Astrocyte (in vitro differentiated cells and primary cell): ENCODE measurements at regions not wholly inside any gene's neighbourhood (a gene's known extent, or its start where the extent isn't known, plus 50 kb on each side); places are given as distances from the start of the nearest gene placed in this dataset.

Experiments
- DNase-seq: peaks from one replicate; pipeline ENCODE4 v3.0.0-alpha.2; 2010; ENCODE audit warnings: low read depth
- FAIRE-seq: peaks from 2 replicates; lab custom pipeline; 2011; peaks lifted over from hg19 to GRCh38; lab: Jason Lieb, UNC
- H2AFZ ChIP-seq: 2 replicates; pipeline ENCODE4 v1.6.0; 2012; ENCODE audit warnings: low read depth, low read length, inconsistent platforms
- H3K27ac ChIP-seq: 2 replicates; pipeline ENCODE4 v1.5.1; 2011; ENCODE audit warnings: low read depth, low read length, inconsistent platforms
- H3K27me3 ChIP-seq: 2 replicates; pipeline ENCODE4 v1.6.0; 2011; ENCODE audit warnings: low read length, inconsistent platforms; ENCODE audit not compliant: insufficient read depth
- H3K36me3 ChIP-seq: 2 replicates; pipeline ENCODE4 v1.5.1; 2011; ENCODE audit warnings: low read length, inconsistent platforms; ENCODE audit not compliant: insufficient read depth
- H3K4me1 ChIP-seq: 2 replicates; pipeline ENCODE4 v1.5.1; 2011; ENCODE audit warnings: low read length, inconsistent platforms; ENCODE audit not compliant: insufficient read depth
- H3K4me2 ChIP-seq: 2 replicates; pipeline ENCODE4 v1.6.0; 2012; ENCODE audit warnings: low read length, inconsistent platforms
- H3K4me3 ChIP-seq: 2 replicates; pipeline ENCODE4 v1.5.1; 2011; ENCODE audit warnings: low read depth, mild to moderate bottlenecking, low read length, inconsistent platforms; ENCODE audit not compliant: insufficient read depth
- H3K79me2 ChIP-seq: 2 replicates; pipeline ENCODE4 v1.6.0; 2012; ENCODE audit warnings: mild to moderate bottlenecking, low read length, inconsistent platforms; ENCODE audit not compliant: insufficient read depth
- H3K9ac ChIP-seq: 2 replicates; pipeline ENCODE4 v1.6.0; 2012; ENCODE audit warnings: mild to moderate bottlenecking, low read length, inconsistent platforms
- H3K9me3 ChIP-seq: 2 replicates; pipeline ENCODE4 v1.5.1; 2012; ENCODE audit warnings: low read depth, mild to moderate bottlenecking, low read length, inconsistent platforms; ENCODE audit not compliant: insufficient read depth
- H4K20me1 ChIP-seq: 2 replicates; pipeline ENCODE4 v1.6.0; 2012; ENCODE audit warnings: low read length, inconsistent platforms; ENCODE audit not compliant: insufficient read depth
- H3K27ac Mint-ChIP-seq: one replicate; pipeline ENCODE4 v1.8.0; 2021; ENCODE audit warnings: mild to moderate bottlenecking, mixed read lengths; ENCODE audit not compliant: unreplicated experiment
- H3K27me3 Mint-ChIP-seq: one replicate; pipeline ENCODE4 v1.8.0; 2021; ENCODE audit warnings: low read depth, mixed read lengths; ENCODE audit not compliant: unreplicated experiment
- H3K36me3 Mint-ChIP-seq: one replicate; pipeline ENCODE4 v1.8.0; 2021; ENCODE audit warnings: low read depth, mixed read lengths; ENCODE audit not compliant: unreplicated experiment
- H3K4me1 Mint-ChIP-seq: one replicate; pipeline ENCODE4 v1.8.0; 2021; ENCODE audit warnings: low read depth, mixed read lengths; ENCODE audit not compliant: unreplicated experiment
- H3K4me3 Mint-ChIP-seq: one replicate; pipeline ENCODE4 v1.8.0; 2021; ENCODE audit warnings: mild to moderate bottlenecking, moderate library complexity, mixed read lengths; ENCODE audit not compliant: unreplicated experiment
- H3K9me3 Mint-ChIP-seq: one replicate; pipeline ENCODE4 v1.8.0; 2021; ENCODE audit warnings: mild to moderate bottlenecking, mixed read lengths; ENCODE audit not compliant: unreplicated experiment
- CTCF ChIP-seq: IDR thresholded peaks from 2 replicates; pipeline ENCODE4 v1.5.1; 2011; ENCODE audit warnings: low read depth, mild to moderate bottlenecking, inconsistent platforms, low read length, moderate library complexity; ENCODE audit not compliant: insufficient read depth
- EZH2 ChIP-seq: IDR thresholded peaks from 2 replicates; pipeline ENCODE4 v1.6.1; 2012; ENCODE audit warnings: mild to moderate bottlenecking, low read length, inconsistent platforms; ENCODE audit not compliant: insufficient read depth

- Histone ChIP-seq H3K27me3 (no peaks in the 10 kb centered on the region), H3K4me2 (no peak overlapping the region), H3K9ac (no peak overlapping the region), H3K9me3 (no peaks in the 10 kb centered on the region), H3K36me3 (no peaks in the 10 kb centered on the region), H2AFZ (no peak overlapping the region), H4K20me1 (no peaks in the 10 kb centered on the region), H3K27ac (no peak overlapping the region), H3K4me3 (no peak overlapping the region), H3K79me2 (no peaks in the 10 kb centered on the region), H3K4me1 (no peaks in the 10 kb centered on the region)
- no peak for TF ChIP-seq EZH2
- TF ChIP-seq CTCF: no peak
- no peak for FAIRE-seq
- no peak overlapping the region for H3K4me3 Mint-ChIP-seq
- peaks cover 4% of the 10 kb centered on the region for H3K27me3 Mint-ChIP-seq
- no peaks in the 10 kb centered on the region for H3K4me1 Mint-ChIP-seq
- H3K9me3 Mint-ChIP-seq: peaks cover 4% of the 10 kb centered on the region
- no peak for DNase-seq
- H3K27ac Mint-ChIP-seq: no peak overlapping the region
- no peaks in the 10 kb centered on the region for H3K36me3 Mint-ChIP-seq
These were observed 271.4 kb upstream of the MAF start for GRCh38 chr16:79871906-79872305.

GRCh38 chr16:79870016-79870886, 269.7 kb upstream of the MAF start:
- H3K4me1 Mint-ChIP-seq: no peaks in the 10 kb centered on the region
- no peaks in the 10 kb centered on the region for H3K9me3 ChIP-seq
- TF ChIP-seq EZH2: no peak
- TF ChIP-seq CTCF: no peak
- no peaks in the 10 kb centered on the region for H3K4me1 ChIP-seq
- H3K27ac ChIP-seq: no peak overlapping the region
- no peak overlapping the region for H2AFZ ChIP-seq
- H3K79me2 ChIP-seq: no peaks in the 10 kb centered on the region
- no peaks in the 10 kb centered on the region for H3K27me3 ChIP-seq
- H3K4me2 ChIP-seq: no peak overlapping the region
- H3K9ac ChIP-seq: no peak overlapping the region
- H3K4me3 Mint-ChIP-seq: no peak overlapping the region
- no peaks in the 10 kb centered on the region for H3K36me3 Mint-ChIP-seq
- no peaks in the 10 kb centered on the region for H3K36me3 ChIP-seq
- DNase-seq: no peak
- peaks cover 4% of the 10 kb centered on the region for H3K27me3 Mint-ChIP-seq
- no peak for FAIRE-seq
- no peak overlapping the region for H3K27ac Mint-ChIP-seq
- no peaks in the 10 kb centered on the region for H4K20me1 ChIP-seq
- peaks cover 4% of the 10 kb centered on the region for H3K9me3 Mint-ChIP-seq
- H3K4me3 ChIP-seq: no peak overlapping the region
